OCI-LY7 (cell line): ENCODE measurements at regions not wholly inside any gene's neighbourhood (a gene's known extent, or its start where the extent isn't known, plus 50 kb on each side); places are given as distances from the start of the nearest gene placed in this dataset.

Source experiments
- BruUV-seq: library from RNA; stranded (reverse); fragments of 400-500 nt; replicated peaks from 2 replicates; lab custom pipeline; 2021; lab: Mats Ljungman, UMichigan
- CTCF ChIA-PET: fragments of 300-600 bp; sonication (Branson Sonifier 250); formaldehyde crosslinking; loops from one replicate; lab custom pipeline; 2022; ENCODE audit warnings: antibody characterized with exemption; ENCODE audit not compliant: unreplicated experiment; lab: Charles Lee
- POLR2A ChIA-PET: fragments of 300-600 bp; sonication (Branson Sonifier 250); formaldehyde crosslinking; loops from one replicate; lab custom pipeline; 2022; ENCODE audit warnings: antibody characterized with exemption; lab: Charles Lee
- DNase-seq: peaks from one replicate; pipeline ENCODE4 v3.0.0-alpha.2; 2015; ENCODE audit warnings: low spot score
- H2AFZ ChIP-seq: fragments of 200-600 bp; sonication (generic), shearing (Covaris generic); 2 replicates; pipeline ENCODE4 v1.6.1; 2014; ENCODE audit warnings: mild to moderate bottlenecking, antibody characterized with exemption, low read length, moderate library complexity
- H3K27ac ChIP-seq: fragments of 200-600 bp; sonication (generic); 2 replicates; pipeline ENCODE4 v1.5.1; 2014; ENCODE audit warnings: mixed run types, low read depth, mild to moderate bottlenecking, moderate library complexity, low read length, inconsistent platforms; ENCODE audit not compliant: poor library complexity, severe bottlenecking
- H3K36me3 ChIP-seq: fragments of 200-600 bp; sonication (generic); 2 replicates; pipeline ENCODE4 v1.6.1; 2014; ENCODE audit warnings: mild to moderate bottlenecking, antibody characterized with exemption, low read length, moderate library complexity, mixed read lengths; ENCODE audit not compliant: insufficient read depth
- H3K4me1 ChIP-seq: fragments of 200-600 bp; sonication (generic); 2 replicates; pipeline ENCODE4 v1.5.1; 2014; ENCODE audit warnings: mild to moderate bottlenecking, low read length; ENCODE audit not compliant: insufficient read depth, poor library complexity, severe bottlenecking
- H3K4me2 ChIP-seq: fragments of 200-600 bp; sonication (generic); 2 replicates; pipeline ENCODE4 v1.6.1; 2014; ENCODE audit warnings: mild to moderate bottlenecking, low read length
- H3K4me3 ChIP-seq: fragments of 200-600 bp; sonication (generic); 2 replicates; pipeline ENCODE4 v1.5.1; 2014; ENCODE audit warnings: mild to moderate bottlenecking, low read depth, low read length; ENCODE audit not compliant: poor library complexity, severe bottlenecking
- H3K79me2 ChIP-seq: fragments of 200-600 bp; sonication (generic); 2 replicates; pipeline ENCODE4 v1.6.1; 2016; ENCODE audit warnings: low read depth, mild to moderate bottlenecking, low read length, moderate library complexity, mixed read lengths; ENCODE audit not compliant: insufficient read depth
- H3K9me2 ChIP-seq: fragments of 200-600 bp; sonication (generic); 2 replicates; pipeline ENCODE4 v1.6.1; 2016; ENCODE audit warnings: mild to moderate bottlenecking, low read length, mixed read lengths; ENCODE audit not compliant: insufficient read depth
- H3K9me3 ChIP-seq: fragments of 200-600 bp; sonication (generic); 2 replicates; pipeline ENCODE4 v1.6.1; 2014; ENCODE audit warnings: mild to moderate bottlenecking, mixed run types, low read length, mixed read lengths
- H4K20me1 ChIP-seq: fragments of 200-600 bp; sonication (generic); 2 replicates; pipeline ENCODE4 v1.6.1; 2014; ENCODE audit warnings: mild to moderate bottlenecking, antibody characterized with exemption, low read length, moderate library complexity, mixed read lengths; ENCODE audit not compliant: insufficient read depth
- EZH2phosphoT487 ChIP-seq: fragments of 200-600 bp; sonication (generic); IDR thresholded peaks from 2 replicates; pipeline ENCODE4 v1.6.1; 2018; ENCODE audit warnings: low read depth, borderline replicate concordance, mild to moderate bottlenecking, mixed run types, antibody characterized with exemption, low read length, moderate library complexity, mixed read lengths
- intact Hi-C: fragments of 100-400 bp; cut with micrococcal nuclease; formaldehyde crosslinking; loops from one replicate; pipeline ENCODE4 v1.10.0; 2022; ENCODE audit not compliant: unreplicated experiment
- TF ChIP-seq, protein P1 (sequence below): fragments of 200-600 bp; sonication (generic); conservative IDR thresholded peaks from 2 replicates; pipeline ENCODE4 v1.5.1; 2014; ENCODE audit warnings: mild to moderate bottlenecking, antibody characterized with exemption, low read length, moderate library complexity, mixed read lengths

GRCh38 chr6:22499815-22500214 lies 69.6 kb upstream of the HDGFL1 start:
- TF ChIP-seq, protein P1, sequence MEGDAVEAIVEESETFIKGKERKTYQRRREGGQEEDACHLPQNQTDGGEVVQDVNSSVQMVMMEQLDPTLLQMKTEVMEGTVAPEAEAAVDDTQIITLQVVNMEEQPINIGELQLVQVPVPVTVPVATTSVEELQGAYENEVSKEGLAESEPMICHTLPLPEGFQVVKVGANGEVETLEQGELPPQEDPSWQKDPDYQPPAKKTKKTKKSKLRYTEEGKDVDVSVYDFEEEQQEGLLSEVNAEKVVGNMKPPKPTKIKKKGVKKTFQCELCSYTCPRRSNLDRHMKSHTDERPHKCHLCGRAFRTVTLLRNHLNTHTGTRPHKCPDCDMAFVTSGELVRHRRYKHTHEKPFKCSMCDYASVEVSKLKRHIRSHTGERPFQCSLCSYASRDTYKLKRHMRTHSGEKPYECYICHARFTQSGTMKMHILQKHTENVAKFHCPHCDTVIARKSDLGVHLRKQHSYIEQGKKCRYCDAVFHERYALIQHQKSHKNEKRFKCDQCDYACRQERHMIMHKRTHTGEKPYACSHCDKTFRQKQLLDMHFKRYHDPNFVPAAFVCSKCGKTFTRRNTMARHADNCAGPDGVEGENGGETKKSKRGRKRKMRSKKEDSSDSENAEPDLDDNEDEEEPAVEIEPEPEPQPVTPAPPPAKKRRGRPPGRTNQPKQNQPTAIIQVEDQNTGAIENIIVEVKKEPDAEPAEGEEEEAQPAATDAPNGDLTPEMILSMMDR = no peak
- no peak for TF ChIP-seq EZH2phosphoT487
- H2AFZ ChIP-seq = no peak overlapping the region
- no peaks in the 10 kb centered on the region for H3K79me2 ChIP-seq
- no peak overlapping the region for H3K4me3 ChIP-seq
- CTCF ChIA-PET = no interaction called here
- H3K9me3 ChIP-seq = no peaks in the 10 kb centered on the region
- H3K4me1 ChIP-seq = no peaks in the 10 kb centered on the region
- DNase-seq = no peak
- H3K36me3 ChIP-seq = no peaks in the 10 kb centered on the region
- no TSS peak for BruUV-seq
- H3K4me2 ChIP-seq = no peak overlapping the region
- POLR2A ChIA-PET = no interaction called here
- no peaks in the 10 kb centered on the region for H4K20me1 ChIP-seq
- no peaks in the 10 kb centered on the region for H3K9me2 ChIP-seq
- intact Hi-C loops = no loop called here
- H3K27ac ChIP-seq = no peak overlapping the region

- ChIA-PET CTCF (no interaction called here), POLR2A (no interaction called here)
- intact Hi-C loops = no loop called here
- Histone ChIP-seq H3K9me3 (no peaks in the 10 kb centered on the region), H3K4me2 (no peak overlapping the region), H2AFZ (no peak overlapping the region), H3K9me2 (no peaks in the 10 kb centered on the region), H3K4me1 (no peaks in the 10 kb centered on the region), H4K20me1 (no peaks in the 10 kb centered on the region), H3K36me3 (no peaks in the 10 kb centered on the region), H3K27ac (no peak overlapping the region), H3K79me2 (no peaks in the 10 kb centered on the region), H3K4me3 (no peak overlapping the region)
- no TSS peak for BruUV-seq
- no peak for DNase-seq
- TF ChIP-seq EZH2phosphoT487 = no peak
- TF ChIP-seq, protein P1 = no peak
These were observed 62.9 kb upstream of the HDGFL1 start for GRCh38 chr6:22506496-22506895.

DNA sequence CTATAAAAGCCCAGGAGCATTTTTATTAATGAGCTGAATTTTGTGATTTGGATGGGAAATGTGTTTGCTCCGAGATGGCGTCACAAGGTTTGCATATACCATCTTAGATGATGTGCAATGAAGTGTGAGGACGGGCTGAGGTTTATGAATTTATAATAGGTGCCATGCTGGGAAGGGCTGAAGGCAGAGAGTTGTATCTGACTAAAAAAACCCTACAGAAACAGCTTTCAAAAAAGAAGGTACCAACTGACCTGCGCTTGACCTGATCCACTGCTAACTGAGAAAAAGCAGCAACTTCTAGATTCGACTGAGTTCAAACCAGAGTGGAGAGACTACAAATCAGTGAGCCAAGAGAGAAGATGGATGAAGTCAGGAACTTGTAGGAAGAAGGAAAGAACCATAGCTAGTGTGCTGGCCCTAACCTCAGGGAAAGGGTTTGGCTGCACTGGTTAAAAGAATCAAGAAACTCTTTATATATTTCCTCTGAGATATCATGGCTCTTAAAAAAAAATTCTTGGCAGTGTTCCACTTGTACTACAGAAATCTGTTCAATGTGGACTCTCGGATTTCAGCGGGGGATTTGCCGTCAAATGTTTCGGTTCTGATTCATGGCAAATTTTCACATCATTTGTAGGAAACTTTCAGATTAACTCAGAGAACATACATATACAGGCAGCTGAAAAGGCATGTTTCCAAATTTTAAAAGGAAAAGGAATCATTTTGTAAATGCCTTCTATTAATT lies 56.5 kb upstream of the HDGFL1 start:
- DNase-seq = no peak
- Histone ChIP-seq H3K9me2 (no peaks in the 10 kb centered on the region), H3K36me3 (no peaks in the 10 kb centered on the region), H3K4me3 (no peak overlapping the region), H3K4me2 (no peak overlapping the region), H4K20me1 (no peaks in the 10 kb centered on the region), H3K9me3 (no peaks in the 10 kb centered on the region), H2AFZ (no peak overlapping the region), H3K4me1 (no peaks in the 10 kb centered on the region), H3K79me2 (no peaks in the 10 kb centered on the region), H3K27ac (no peak overlapping the region)
- intact Hi-C loops = no loop called here
- no TSS peak for BruUV-seq
- ChIA-PET POLR2A (no interaction called here), CTCF (no interaction called here)
- TF ChIP-seq, protein P1 = no peak
- no peak for TF ChIP-seq EZH2phosphoT487
